ENCODE measurements at regions not wholly inside any gene's neighbourhood (a gene's known extent, or its start where the extent isn't known, plus 50 kb on each side); places are given as distances from the start of the nearest gene placed in this dataset.

DNA sequence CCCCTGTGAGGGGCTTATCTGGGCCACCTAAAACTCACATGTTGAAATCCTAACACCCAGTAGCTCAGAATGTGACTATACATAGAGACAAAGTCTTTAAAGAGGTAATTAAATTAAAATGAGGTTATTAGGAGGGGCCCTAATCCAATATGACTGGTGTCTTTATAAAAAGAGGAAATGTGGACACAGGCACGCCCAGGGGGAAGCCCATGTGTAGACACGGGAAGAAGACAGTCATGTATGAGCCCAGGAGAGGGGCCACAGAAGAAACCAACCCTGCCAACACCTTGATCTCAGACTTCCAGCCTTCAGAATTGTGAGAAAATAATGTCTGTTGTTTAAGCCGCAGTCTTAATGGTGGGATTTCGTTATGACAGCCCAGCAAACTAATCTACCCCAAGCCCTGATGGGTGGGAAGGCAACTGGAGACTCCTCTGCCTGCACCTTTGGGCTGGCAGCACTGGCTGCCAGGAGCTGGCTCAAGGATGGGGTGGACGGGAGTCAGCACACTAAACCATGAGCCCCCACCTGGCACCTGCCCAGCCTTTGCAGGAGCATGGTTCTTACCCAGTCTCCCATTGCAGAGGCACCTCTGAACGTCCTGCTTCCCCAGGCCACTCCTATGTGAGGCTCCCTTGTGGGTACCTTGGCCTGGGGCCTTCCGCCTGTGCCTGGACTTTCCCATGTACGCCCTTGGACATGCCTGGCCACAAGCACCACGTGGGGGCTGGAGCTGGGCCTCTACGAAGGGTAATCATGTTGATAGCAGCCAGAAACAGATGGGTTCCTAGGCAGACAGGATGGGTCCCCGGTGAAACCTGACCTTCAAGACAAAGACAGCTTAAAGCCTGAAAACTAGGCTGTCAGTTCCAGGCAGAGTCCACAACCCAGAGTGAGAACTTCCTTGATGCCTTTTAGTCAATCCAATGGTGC, 57.1 kb upstream of the DMRTB1 start:
- TF ChIP-seq, protein P1, sequence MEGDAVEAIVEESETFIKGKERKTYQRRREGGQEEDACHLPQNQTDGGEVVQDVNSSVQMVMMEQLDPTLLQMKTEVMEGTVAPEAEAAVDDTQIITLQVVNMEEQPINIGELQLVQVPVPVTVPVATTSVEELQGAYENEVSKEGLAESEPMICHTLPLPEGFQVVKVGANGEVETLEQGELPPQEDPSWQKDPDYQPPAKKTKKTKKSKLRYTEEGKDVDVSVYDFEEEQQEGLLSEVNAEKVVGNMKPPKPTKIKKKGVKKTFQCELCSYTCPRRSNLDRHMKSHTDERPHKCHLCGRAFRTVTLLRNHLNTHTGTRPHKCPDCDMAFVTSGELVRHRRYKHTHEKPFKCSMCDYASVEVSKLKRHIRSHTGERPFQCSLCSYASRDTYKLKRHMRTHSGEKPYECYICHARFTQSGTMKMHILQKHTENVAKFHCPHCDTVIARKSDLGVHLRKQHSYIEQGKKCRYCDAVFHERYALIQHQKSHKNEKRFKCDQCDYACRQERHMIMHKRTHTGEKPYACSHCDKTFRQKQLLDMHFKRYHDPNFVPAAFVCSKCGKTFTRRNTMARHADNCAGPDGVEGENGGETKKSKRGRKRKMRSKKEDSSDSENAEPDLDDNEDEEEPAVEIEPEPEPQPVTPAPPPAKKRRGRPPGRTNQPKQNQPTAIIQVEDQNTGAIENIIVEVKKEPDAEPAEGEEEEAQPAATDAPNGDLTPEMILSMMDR (IDR thresholded peaks at IDR 0.05; ENCODE audit: low read depth, low read length, poor library complexity, severe bottlenecking): no peak
- no peak for TF ChIP-seq EZH2phosphoT487 (IDR thresholded peaks at IDR 0.05; ENCODE audit: borderline replicate concordance, low read length)

Measured in DOHH2 (cell line).